HepG2 (cell line): ENCODE measurements at regions not wholly inside any gene's neighbourhood (a gene's known extent, or its start where the extent isn't known, plus 50 kb on each side); places are given as distances from the start of the nearest gene placed in this dataset.
"Not testable (repeated sequence)": the region's sequence is repeated elsewhere in the genome, so short reads cannot be mapped to it uniquely, and the experiment has no call there.

Source experiments
- EZH2 ChIP-seq: conservative IDR thresholded peaks from 2 replicates; pipeline ENCODE4 v1.6.1; 2012; ENCODE audit warnings: mild to moderate bottlenecking, low read depth, low read length, moderate library complexity
- REPIN1 ChIP-seq: sonication (generic); formaldehyde crosslinking; IDR thresholded peaks from 2 replicates; pipeline ENCODE4 v1.8.0; 2022; ENCODE audit warnings: missing genetic modification reagents, low read depth, mild to moderate bottlenecking, borderline replicate concordance
- ZBTB1 ChIP-seq: sonication (generic); formaldehyde crosslinking; IDR thresholded peaks from 2 replicates; pipeline ENCODE4 v1.4.0; 2020; ENCODE audit warnings: missing genetic modification reagents, borderline replicate concordance
- ZFP36L1 ChIP-seq: sonication (generic); formaldehyde crosslinking; IDR thresholded peaks from 2 replicates; pipeline ENCODE4 v1.8.0; 2022; ENCODE audit warnings: mild to moderate bottlenecking, missing genetic modification reagents, moderate library complexity
- ZNF143 ChIP-seq: sonication (generic); formaldehyde crosslinking; IDR thresholded peaks from 2 replicates; pipeline ENCODE4 v1.4.0; 2020; ENCODE audit warnings: missing genetic modification reagents

GRCh38 chr20:29066341-29066740, 2191.1 kb upstream of the DEFB115 start:
- TF ChIP-seq ZFP36L1; EZH2; ZNF143; REPIN1 (CRISPR knock-in tag); ZBTB1 (CRISPR knock-in tag): not testable (repeated sequence)
